ENCODE measurements at regions not wholly inside any gene's neighbourhood (a gene's known extent, or its start where the extent isn't known, plus 50 kb on each side); places are given as distances from the start of the nearest gene placed in this dataset.
"Not testable (repeated sequence)": the region's sequence is repeated elsewhere in the genome, so short reads cannot be mapped to it uniquely, and the experiment has no call there.

DNA sequence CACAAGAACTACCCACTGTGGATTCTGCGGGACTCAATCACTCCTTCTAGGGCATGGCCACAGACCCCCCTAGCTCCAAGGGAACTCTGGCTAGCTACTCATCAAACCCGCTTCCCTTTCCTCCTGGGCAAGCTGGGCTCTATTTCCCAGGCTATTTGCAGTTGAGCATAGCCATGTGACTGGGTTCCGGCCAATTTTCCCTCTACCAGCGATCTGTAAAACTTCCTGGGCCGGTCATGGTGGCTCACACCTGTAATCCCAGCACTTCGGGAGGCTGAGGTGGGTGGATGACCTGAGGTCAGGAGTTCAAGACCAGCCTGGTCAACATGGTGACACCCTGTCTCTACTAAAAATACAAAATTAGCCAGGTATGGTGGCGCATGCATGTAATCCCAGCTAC lies 214.9 kb upstream of the IRF2BP2 start:
- not testable (repeated sequence) for DNase-seq (ENCODE audit: low read depth, low spot score)

DNA sequence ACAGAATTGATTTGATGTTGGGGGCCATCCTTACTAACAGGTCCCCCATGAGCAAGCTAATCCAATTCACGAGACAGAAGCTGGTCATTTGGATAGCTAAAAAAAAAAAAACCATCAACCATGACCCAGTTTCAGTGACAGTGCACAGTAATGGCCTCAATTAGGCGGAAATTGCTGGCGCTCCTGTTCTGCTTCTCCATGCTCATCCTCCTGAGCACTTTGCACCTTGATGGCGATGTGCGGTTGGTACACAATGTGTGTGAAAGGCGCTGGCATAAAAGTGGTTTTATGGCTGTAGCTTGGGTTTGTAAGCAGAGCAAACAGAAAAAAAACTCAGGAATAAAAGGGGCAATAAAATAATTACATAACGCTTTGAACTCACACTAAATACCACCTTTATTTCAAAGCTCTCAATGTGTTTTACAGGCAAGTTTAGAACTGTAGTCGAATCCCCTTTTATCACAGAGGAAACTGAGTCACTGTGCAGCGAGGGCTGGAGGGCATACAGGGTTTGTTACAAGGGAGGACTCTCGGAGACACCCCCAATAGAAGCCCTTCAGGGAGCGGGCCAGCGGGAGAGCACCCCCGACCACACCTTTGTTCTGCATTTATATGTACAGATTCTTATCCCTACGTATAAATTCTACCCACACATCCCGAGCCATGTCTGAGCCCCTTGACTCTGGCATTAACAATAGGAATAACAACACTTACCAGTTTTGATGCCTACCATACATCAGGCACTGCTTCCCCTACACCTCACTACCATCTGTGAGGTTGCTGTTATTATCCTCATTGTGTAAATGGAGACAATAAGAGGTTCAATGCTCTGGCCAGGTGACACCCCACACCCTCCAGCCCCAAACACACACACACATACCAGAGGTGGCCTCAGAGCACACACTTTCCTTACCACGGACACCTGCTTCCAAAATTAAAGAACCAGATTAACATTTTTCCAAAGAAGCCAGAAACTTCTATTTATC lies 213.5 kb upstream of the IRF2BP2 start:
- no peak for DNase-seq (ENCODE audit: low read depth, low spot score)

DNA sequence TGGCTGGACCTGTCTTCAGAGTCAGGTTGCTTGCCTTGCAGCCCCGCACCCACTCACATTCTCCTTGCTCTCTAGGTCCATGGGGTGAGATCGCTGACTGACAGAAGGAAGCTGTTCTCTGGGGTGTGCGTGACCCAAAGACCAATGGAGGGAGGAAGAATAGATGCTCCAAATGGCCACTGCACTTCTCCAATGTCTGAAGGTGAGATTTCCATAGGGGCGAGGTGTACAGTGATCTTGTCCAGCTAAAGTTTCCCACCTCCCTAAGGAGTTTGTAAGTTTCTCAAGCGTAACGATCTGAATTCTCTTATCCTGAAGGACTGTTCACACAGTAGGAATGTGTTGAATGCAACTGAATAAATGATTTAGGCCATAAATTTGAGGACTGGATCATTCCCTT lies 211.9 kb upstream of the IRF2BP2 start:
- no peak for DNase-seq (ENCODE audit: low read depth, low spot score)

GRCh38 chr1:234820597-234820996 lies 210.6 kb upstream of the IRF2BP2 start:
- no peak for DNase-seq (ENCODE audit: low read depth, low spot score)

DNA sequence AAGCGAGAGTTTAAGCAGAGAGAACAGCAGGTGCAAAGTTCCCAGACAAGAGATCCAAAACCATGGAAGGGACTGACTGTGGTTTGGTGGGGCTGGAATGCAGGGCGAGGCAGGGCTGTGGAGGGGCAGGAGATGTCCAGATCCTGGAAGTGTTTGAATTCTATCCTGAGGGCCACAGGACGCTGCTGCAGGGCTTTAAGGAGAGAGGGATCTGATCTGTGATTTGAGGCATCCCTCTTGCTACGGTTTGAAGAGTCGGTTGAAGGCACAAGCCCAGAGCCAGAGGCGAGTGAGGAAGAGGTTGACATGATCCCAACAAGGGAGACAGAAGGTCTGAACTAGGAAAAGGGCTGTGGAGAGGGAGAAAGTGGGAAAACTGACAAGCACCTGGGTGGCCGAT lies 209.9 kb upstream of the IRF2BP2 start:
- not testable (repeated sequence) for DNase-seq (ENCODE audit: low read depth, low spot score)

GRCh38 chr1:234818040-234818387 lies 208.0 kb upstream of the IRF2BP2 start:
- DNase-seq (ENCODE audit: low read depth, low spot score), result not testable (repeated sequence)

DNA sequence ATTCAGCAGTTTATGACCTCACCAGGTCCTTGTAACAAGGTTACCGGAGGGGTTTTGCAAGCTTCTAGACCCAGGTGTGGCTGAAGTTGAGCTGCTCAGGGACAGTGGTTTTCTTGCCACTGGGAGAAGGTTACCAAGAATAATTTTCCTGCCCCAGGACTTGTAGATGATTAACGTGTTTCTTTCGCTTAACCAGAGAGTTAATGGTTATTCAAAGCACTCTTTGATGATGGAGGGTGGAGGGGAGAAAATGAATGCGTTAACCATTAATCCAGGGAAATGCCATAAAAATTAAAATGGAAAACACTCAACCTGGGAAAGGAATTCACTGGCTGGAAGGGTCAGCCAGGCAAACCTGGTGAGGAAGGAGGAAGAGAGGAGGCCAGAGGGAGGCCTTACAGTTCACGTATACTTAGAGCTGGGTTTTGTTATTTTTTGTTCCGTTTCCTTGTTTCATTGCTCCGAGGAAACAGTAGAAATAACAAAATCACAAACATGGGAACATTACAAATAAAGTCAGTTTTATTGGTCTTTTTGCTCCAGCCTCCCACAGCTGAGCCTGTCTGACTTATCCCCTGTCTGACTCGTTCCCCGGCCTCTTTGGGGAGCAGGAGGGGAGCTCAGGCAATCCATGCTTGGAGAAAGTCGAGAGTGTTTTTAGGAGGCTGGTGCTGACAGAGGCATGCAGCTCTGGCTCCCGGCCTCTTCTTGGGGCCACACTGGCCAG lies 207.5 kb upstream of the IRF2BP2 start:
- DNase-seq (ENCODE audit: low read depth, low spot score), result not testable (repeated sequence)

DNA sequence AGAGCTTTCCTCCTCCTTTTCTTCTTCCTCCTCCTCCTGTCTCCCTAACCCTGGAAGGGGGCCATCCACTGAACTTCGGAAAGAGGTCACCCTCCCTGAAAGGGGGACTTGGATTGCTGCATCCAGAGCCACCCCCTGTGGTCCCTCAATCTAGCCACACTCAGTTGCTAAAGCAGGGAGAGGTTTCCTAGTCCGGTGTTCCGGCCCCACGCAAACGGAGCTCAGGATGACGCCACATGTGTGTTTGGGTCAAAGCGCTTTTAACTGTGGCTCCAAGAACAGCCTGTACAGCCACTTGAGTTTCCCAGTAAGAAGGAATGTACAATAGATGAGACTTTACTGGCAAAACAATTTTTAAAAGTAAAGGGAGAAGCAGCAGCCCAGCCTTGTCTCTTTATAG lies 206.9 kb upstream of the IRF2BP2 start:
- not testable (repeated sequence) for DNase-seq (ENCODE audit: low read depth, low spot score)

DNA sequence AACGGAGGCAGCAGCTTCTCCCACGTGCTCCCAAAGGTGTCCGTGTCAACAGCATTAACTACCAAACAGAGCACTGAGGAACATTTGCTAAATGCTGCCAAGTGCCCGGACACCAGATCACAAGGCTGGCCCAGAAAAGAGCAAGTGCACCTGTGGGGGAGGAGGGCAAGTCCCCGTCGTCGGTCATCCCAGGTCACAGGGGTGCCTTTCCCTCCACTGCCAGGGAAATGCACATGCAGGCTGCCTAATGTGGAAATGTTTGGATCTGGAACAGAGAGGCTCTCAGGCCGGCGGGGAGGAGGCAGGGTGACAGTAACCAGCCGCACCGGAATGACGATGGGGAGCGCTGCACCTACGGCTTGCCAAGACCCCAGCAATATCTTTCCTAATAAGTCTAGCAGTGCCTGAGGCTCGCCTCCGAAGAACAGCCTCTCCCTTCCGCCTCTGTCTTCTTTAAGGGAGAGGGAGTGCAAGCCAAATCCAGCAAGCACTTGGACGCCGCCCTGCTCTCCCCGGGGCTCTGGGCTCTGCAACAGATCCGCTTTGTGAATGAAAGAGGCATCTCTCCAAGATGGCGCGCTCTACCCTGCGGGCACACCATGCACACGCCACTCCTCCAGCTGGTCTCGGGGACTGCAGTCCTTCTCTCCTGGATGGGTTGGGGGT lies 206.3 kb upstream of the IRF2BP2 start:
- DNase-seq (ENCODE audit: low read depth, low spot score), result not testable (repeated sequence)

GRCh38 chr1:234815295-234815815 lies 205.4 kb upstream of the IRF2BP2 start:
- not testable (repeated sequence) for DNase-seq (ENCODE audit: low read depth, low spot score)

GRCh38 chr1:234814235-234814634 lies 204.3 kb upstream of the IRF2BP2 start:
- not testable (repeated sequence) for DNase-seq (ENCODE audit: low read depth, low spot score)

GRCh38 chr1:234811824-234812223 lies 201.8 kb upstream of the IRF2BP2 start:
- peak; percentile 52 for DNase-seq (ENCODE audit: low read depth, low spot score)

DNA sequence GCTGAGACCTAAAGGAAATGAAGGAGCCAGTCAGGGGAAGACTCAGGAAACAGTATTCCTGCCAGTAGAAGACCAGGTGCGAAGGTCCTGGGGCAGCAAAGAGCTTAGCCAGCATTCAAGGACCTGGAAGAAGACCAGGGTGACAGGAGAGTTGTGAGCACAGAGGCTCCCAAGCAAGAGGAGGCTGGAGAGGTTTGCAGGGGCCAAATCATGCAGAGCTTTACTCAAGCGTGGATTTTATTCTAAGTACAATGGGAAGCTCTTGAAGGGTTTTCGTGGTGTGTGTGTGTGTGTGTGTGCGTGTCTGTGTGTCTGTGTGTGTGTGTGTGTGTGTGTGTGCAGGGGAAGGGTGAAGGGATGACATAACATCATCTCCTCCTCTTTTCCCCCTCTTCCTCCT lies 200.7 kb upstream of the IRF2BP2 start:
- DNase-seq (ENCODE audit: low read depth, low spot score), result not testable (repeated sequence)

DNA sequence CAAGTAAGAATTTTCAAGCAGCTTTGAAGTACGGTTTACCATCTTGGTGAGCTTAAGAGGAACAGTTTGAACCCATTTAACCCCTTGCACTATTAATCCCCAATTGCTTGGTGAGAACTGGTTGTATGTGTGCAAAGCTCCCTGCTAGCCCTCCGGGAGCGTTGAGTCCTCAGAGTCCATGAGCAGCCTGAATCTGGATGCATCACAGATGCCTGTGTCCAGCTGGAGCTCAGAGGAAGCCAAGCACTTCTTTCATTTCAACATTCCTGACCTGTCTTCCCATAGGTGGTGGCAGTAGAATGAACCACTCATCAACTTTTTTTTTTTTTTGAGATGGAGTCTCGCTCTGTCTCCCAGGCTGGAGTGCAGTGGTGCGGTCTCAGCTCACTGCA lies 199.9 kb upstream of the IRF2BP2 start:
- not testable (repeated sequence) for DNase-seq (ENCODE audit: low read depth, low spot score)

DNA sequence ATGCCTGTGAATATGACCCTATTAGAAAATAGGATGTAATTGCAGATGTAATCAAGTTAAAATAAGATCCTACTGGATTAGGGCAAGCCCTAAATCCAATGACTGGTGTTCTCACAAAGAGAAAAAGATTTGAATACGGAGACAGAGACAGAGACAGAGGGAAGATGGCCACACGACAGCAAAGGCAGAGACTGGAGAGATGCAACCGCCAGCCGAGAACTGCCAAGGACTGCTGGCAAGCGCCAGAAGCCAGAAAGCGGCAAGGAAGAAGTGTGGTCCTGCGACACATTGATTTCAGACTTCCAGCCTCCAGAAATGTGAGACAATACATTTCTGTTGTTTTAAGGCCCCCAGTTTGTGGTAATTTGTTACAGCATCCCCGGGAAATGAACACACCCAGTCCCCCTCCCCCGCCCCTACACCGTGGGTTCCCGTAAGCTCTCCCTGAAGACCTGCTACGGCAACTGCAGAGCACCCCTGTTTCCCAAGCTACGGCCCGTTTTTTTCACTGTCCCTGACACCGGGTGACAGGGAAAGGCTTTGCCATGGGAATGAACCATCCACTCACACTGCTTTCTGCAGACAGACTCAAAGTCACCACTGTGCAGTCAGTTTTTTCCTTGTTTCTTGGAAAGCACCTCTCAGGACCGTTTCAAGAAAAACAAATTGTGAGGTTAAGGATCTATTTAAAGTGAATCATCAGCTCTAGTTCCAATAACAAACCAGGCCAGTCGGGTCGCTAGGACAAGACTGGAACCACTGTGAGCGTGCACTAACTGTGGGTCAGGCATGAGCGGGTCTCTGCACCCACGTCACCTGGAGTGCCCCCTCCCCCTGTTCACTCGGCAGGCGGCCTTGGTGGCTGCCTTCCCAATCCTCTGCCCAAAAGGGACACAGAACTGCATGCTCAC lies 199.2 kb upstream of the IRF2BP2 start:
- DNase-seq (ENCODE audit: low read depth, low spot score), result not testable (repeated sequence)

DNA sequence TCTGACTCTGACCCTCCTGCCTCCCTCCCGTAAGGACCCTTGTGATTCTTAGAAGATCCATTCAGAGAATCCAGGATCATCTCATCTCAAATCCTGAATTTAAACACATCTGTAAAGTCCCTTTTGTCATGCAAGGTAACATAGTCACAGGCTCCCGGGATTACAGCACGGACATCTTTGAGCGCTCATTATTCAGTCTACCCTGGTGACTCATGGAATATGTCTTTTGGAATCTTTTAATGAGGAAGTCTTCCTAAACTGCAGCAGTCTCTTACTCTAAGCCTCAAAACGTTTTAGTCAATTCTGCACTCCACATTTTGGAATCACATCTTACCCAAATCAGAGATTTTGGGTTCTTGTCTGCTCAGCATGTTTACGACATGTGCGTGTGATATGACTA lies 198.5 kb upstream of the IRF2BP2 start:
- DNase-seq (ENCODE audit: low read depth, low spot score), result not testable (repeated sequence)

- not testable (repeated sequence) for DNase-seq (ENCODE audit: low read depth, low spot score)
Measured at GRCh38 chr1:234807705-234808104, 197.7 kb upstream of the IRF2BP2 start.

GRCh38 chr1:234802586-234802985 lies 192.6 kb upstream of the IRF2BP2 start:
- DNase-seq (ENCODE audit: low read depth, low spot score), result not testable (repeated sequence)

DNA sequence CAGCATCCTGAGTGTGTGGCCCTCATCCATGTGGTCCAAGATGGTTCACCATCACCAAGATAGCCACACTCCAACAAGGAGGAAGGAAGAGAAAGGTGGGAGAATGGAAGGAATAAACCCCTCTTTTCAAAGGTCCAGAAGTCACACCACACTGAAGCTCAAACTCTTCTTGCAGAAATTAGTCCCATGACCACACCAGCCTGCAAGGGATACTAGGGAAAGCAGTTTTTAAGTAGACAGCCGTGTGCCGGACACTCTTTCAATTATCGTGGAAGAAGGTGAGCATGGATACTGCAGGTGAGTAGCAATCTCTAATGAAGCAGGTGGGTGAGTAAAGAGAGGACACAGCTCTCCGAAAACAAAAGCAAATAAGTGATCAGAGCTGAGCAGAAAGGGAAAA lies 191.7 kb upstream of the IRF2BP2 start:
- DNase-seq (ENCODE audit: low read depth, low spot score), result not testable (repeated sequence)

- not testable (repeated sequence) for DNase-seq (ENCODE audit: low read depth, low spot score)
Measured at GRCh38 chr1:234801147-234801546, 191.2 kb upstream of the IRF2BP2 start.

DNA sequence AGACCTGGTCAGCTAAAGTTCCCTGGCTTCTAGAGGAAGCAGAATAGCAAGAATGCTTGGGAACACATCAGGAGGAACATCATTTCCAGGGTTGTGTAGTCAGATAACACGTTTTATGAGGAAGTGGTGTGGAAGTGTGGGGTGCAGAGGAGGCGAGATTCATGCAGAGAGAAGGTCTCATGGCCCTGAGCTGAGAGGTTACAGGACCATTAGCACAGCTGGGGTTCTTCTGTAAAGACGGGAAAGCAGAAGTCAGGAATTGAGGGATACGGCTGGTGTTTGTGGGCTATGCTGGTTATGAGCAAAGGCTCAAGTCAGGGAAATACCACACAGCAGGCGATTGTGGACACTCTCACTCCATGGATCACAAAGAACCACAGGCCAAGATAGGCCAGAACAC lies 190.6 kb upstream of the IRF2BP2 start:
- not testable (repeated sequence) for DNase-seq (ENCODE audit: low read depth, low spot score)

Data from smooth muscle cell of the brain vasculature (primary cell).